Activated T-cell treated with anti-CD3 and anti-CD28 coated beads for 1 hour (primary cell): ENCODE measurements at regions not wholly inside any gene's neighbourhood (a gene's known extent, or its start where the extent isn't known, plus 50 kb on each side); places are given as distances from the start of the nearest gene placed in this dataset.

ENCODE experiments used
- DNase-seq: peaks from one replicate; pipeline ENCODE4 v3.0.0-alpha.2; 2020; ENCODE audit warnings: low read depth

DNA sequence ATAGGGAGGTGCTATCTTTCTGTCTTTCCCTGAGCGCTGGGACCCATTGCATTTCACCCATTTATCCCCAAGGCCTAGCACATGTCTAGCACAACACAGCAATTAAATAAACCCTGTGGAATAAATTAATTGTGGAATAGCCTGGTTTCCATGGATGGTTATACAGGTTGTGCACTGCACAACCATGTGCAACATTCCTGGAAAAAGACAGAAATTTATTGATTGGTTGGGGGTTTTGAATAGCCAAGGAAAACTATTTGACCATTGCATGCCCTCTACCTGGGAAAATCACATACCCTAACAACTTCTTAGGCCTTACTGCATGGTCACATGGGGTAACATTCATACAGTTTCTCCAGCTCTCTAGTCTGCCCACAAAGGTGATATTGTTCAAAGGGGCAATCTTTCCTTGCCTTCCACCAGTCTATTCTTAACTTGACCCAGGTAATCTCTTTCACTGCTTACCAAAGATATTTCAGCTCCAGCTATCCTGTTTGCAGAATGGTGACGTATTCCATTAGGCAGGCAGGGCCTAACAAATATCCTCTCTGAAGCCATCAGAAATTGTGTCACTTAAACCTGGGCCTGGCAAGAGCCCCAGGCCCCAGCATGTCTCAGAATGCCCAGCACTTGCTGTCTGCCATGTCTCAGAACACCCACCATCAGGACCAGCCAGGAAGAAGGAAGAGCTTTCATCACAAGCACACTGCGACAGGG is 157.9 kb upstream of the RAB4A start:
- no peak for DNase-seq

DNA sequence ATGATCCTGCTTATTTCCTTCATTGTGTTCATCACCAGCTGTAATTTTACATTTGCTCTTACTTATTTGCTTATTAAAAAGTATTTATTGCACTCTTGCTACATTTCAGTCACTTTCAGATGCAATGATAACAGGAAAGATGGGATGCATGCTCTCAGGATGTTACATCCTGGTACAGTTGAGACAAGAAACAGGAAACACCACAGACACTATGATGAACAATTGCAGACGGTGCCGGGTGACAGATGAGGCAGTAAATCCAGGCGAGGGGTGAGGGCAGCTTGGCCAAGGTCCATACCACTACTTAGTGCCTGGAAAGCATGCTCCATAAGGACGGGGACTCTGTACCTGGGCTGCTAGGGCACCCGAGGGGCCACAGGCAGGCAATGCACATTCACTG is 156.6 kb upstream of the RAB4A start:
- no peak for DNase-seq

DNA sequence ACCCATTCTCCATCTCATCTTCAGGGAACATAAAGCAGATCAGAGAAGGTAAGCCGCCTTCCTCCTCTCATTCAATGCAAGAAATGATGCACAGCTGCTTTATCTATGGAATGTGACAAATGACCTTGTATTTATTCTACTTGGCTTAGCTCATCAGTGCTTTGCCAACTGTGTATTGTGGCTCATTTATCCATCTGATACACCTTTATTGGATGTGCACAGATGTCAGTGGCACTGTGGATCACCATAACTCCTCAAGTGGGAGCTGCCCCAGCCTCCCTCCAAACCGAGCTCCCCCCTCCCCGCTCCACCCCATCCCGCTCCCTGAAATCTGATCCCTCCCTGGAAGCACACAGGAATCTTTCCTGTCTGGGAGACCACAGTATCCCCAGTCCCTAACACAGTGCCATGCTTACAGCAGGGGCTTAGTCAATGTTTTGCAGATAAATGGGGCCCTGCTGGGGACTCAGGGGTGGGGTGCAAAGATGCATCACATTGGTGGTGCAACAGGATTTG is 156.0 kb upstream of the RAB4A start:
- no peak for DNase-seq

DNA sequence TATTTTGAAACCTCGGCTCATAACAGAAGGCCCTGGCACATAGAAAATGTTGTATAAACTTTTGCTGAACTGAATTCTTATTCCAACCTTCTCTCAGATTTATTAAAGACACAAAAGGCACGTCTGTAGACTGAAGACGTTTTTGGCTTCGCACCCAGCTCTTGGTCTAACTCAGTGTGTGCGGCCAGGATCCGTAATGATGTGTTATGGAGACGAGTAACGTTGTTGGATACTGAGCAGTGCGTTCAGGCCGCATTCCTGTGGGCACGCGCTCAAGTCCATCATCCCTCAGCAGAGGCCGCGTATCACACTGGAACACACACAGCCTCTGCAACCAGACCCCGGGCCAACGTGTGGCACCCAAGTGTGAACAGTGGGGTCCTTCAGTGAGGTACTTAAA is 154.8 kb upstream of the RAB4A start:
- no peak for DNase-seq

DNA sequence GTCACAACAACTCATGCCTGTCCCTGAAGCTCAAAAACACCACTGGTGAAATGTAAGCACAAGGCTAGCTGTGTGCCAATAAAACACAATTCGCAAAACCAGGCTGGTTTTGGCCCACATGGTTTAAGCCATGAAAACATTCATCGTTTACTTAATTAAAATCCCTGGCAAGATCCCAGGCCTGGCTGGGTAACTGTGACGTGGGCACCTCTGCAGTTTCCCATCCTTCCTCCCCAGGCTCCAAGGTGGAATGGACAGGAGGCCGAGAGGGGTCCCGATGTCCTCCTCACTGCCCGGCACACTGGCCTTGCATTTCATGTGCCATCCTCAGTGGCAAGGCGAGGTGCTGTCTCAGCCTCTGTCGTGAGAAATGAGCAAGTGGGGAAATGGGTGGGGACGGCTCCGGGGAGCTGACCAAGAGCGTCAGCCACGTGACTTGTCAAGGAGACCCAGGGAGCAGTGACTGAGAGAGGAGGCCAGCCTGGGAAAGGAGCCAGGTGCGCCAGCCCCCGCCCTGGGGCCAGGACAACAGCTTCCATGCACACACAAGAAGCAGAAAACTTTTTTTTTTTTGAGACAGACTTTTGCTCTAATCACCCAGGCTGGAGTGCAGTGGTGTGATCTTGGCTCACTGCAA is 153.1 kb upstream of the RAB4A start:
- DNase-seq, result no peak

GRCh38 chr1:229118477-229119061 is 152.3 kb upstream of the RAB4A start:
- DNase-seq, result no peak

DNA sequence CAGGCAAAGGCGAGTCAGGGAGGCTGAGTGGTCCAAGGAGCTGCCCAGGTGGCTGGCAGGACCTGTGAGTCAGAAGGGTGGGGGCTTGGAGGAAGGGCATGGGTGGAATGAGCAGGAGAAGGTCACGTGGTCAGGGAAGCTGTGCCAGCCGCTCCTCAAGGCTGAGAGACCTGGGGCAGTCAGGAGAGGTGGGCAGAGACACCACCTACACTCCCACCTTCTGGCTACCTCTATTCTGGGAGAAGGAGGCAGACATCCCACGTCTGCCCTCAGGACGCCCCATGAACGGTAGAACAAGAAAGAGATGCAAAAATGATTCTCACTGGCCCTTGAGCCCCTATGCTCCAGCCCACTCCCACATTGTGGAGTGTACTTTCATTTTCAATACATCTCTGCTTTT is 151.8 kb upstream of the RAB4A start:
- no peak for DNase-seq

- no peak for DNase-seq
Observed at GRCh38 chr1:229119876-229120275, 151.0 kb upstream of the RAB4A start.

GRCh38 chr1:229121845-229122436 is 149.0 kb upstream of the RAB4A start:
- DNase-seq, result no peak

- no peak for DNase-seq
Observed at GRCh38 chr1:229122606-229123005, 148.3 kb upstream of the RAB4A start.

GRCh38 chr1:229124116-229124515 is 146.8 kb upstream of the RAB4A start:
- no peak for DNase-seq

- no peak for DNase-seq
Observed at GRCh38 chr1:229124520-229125124, 146.3 kb upstream of the RAB4A start.

GRCh38 chr1:229127301-229127700 is 143.6 kb upstream of the RAB4A start:
- DNase-seq, result no peak

DNA sequence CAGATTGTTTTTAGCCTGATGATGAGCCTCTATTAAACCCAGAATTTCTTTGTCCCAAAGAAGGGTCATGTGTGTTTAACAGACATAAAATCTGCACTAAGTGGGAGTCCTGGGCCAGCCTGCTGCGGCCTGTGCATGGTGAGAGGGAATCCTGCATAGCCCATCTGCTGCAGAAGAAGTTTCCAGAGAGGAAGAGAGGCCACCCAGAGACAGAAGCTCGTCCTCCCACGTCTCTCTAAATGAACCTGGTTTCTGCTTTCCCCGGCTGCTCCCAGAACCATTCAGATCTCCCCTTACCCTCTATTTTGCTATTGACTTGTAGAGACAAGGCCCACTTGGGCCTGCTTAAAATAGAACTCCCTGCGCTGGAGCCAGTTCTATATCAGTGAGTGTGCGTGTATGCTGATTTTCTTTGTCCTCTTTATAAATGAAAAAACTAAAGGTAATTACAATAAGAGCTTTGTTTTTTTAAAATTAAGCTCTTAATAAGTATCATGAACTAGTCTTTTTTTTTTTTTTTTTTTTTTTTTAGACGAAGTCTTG is 142.8 kb upstream of the RAB4A start:
- no peak for DNase-seq

DNA sequence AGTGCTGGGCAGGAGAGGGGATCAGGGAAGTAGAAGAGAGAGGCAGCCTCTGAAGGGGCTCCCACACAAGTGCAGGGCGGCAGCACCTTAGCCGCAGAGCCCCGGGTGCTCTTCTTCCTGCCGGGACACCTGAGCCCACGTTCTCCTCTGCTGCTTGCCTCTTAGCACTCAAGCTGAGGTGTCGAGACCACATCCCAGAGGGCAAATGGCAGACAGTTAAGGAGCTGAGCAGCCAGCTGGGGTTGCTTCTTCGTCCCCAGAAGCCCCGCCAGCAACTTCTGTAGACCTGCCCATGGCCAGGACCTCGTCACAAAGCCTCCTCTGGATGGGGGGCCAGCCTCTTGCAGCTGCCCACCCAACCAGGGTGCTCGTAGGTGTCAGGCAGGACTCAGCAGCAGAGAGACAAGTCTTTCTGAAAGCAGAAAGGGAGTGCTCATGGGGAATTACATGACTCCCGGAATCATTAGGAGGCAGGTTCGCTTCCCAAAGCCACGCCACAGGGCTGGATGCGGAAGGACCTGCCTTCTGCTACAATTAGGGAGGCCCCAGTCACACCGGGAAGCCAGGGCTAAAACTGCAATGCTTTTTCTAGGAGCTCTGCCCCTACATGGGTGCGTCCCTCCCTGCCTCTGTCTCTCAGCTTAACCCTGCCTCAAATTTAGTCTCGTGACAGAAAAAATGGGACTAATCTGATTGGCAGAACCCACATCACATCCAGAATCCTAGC is 141.4 kb upstream of the RAB4A start:
- no peak for DNase-seq

- DNase-seq, result no peak
Observed at GRCh38 chr1:229130028-229130668, 140.8 kb upstream of the RAB4A start.

DNA sequence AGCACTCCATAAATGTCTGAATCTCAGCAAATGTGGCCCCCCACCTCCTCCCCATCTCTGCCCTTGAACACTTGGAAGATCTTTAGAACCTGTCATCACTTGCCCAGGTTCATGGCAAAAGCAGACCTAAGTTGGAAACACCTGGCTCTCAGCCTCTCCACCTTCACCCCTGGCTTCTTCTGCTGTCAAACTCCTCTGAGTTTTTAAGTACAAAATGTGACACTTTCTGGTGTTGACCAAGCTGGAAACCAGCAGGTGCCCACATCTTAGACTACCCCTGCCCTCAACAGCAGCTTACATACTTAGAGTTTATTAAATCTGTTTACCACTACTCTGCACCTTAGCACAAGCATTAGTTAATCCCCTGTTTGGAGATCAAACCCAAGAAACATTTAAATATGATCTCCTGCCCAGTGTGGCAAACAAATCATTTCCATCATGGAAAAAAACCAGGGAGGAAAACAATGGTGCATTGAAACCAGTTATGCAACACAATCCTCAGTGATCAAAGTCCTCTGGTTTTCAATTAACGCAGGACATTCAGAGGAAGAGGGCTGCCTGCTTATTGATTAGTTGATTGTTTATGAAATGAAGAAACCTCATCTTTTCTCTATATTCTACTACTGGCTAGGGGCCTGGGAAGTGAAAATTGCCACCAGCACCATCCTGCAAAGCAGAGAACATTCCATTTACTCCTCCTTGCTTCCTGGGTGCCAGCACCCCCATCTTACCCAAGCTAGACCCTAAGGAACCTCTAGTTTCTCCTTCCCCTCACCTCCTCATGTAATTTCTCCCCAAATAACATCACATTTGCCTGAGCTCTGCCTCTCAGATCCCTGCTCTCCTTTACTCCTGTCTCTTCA is 139.4 kb upstream of the RAB4A start:
- DNase-seq, result no peak

DNA sequence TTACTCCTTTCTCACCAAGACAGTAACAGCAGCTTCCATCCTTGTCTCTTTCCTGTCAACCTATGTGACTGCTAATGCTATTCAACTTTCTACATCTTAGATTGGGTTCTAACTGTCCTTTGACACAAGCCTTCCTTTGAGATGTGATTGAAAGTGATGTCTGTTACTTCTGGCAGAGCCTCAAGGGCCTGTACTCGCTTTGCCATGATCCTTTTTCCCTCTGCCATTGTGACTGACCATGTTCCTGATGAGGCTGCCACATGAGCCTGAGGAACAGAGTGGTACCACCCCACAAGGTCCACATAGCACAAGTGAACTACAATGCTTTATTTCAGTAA is 138.8 kb upstream of the RAB4A start:
- no peak for DNase-seq

- no peak for DNase-seq
Observed at GRCh38 chr1:229132706-229133105, 138.2 kb upstream of the RAB4A start.

DNA sequence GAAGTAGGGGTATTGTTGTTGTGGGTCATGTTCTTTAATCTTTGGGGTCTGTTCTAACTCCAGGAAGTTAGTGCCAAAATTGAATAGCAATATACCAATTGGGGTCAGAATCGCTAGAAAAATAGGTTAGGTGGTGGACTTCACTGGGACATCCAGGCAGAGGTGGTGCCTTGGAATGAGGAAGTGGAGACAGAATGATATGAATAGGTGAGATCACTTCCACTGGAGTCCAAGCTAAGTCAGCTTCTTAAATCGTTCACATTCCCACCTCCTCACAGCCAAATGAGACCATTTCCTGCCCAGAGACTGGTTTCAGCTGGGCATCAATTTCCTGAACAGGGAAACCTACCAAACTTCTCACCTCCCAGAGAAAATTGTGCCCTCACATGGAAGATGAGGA is 137.8 kb upstream of the RAB4A start:
- DNase-seq, result no peak
